ENCODE measurements at regions not wholly inside any gene's neighbourhood (a gene's known extent, or its start where the extent isn't known, plus 50 kb on each side); places are given as distances from the start of the nearest gene placed in this dataset.
"Not testable (repeated sequence)": the region's sequence is repeated elsewhere in the genome, so short reads cannot be mapped to it uniquely, and the experiment has no call there.

- DNase-seq: no peak
Measured at GRCh38 chr9:118670011-118670953, 699.0 kb downstream of the BRINP1 start.

GRCh38 chr9:118674942-118675341, 694.3 kb downstream of the BRINP1 start:
- no peak for DNase-seq

- not testable (repeated sequence) for DNase-seq
Measured at GRCh38 chr9:118677936-118678653, 691.1 kb downstream of the BRINP1 start.

- DNase-seq: no peak
Measured at GRCh38 chr9:118686959-118687358, 682.3 kb downstream of the BRINP1 start.

GRCh38 chr9:118689280-118689679, 680.0 kb downstream of the BRINP1 start:
- DNase-seq: no peak

- no peak for DNase-seq
Measured at GRCh38 chr9:118692613-118693012, 676.6 kb downstream of the BRINP1 start.

GRCh38 chr9:118693645-118694044, 675.6 kb downstream of the BRINP1 start:
- no peak for DNase-seq

GRCh38 chr9:118695249-118695648, 674.0 kb downstream of the BRINP1 start:
- DNase-seq: not testable (repeated sequence)

GRCh38 chr9:118701985-118702384, 667.2 kb downstream of the BRINP1 start:
- DNase-seq: no peak

GRCh38 chr9:118711843-118712242, 657.4 kb downstream of the BRINP1 start:
- no peak for DNase-seq

GRCh38 chr9:118721276-118721675, 648.0 kb downstream of the BRINP1 start:
- DNase-seq: no peak

GRCh38 chr9:118721923-118722322, 647.3 kb downstream of the BRINP1 start:
- DNase-seq: no peak

GRCh38 chr9:118729981-118730380, 639.3 kb downstream of the BRINP1 start:
- no peak for DNase-seq

GRCh38 chr9:118732998-118733397, 636.2 kb downstream of the BRINP1 start:
- no peak for DNase-seq

GRCh38 chr9:118734696-118735095, 634.5 kb downstream of the BRINP1 start:
- DNase-seq: no peak

- DNase-seq: no peak
Measured at GRCh38 chr9:118736406-118736805, 632.8 kb downstream of the BRINP1 start.

GRCh38 chr9:118751077-118751847, 618.0 kb downstream of the BRINP1 start:
- no peak for DNase-seq

GRCh38 chr9:118751848-118752223, 617.4 kb downstream of the BRINP1 start:
- no peak for DNase-seq

- DNase-seq: no peak
Measured at GRCh38 chr9:118761016-118761790, 608.0 kb downstream of the BRINP1 start.

GRCh38 chr9:118767571-118767970, 601.7 kb downstream of the BRINP1 start:
- DNase-seq: no peak

GRCh38 chr9:118782790-118783463, 586.3 kb downstream of the BRINP1 start:
- no peak for DNase-seq

GRCh38 chr9:118784033-118784432, 585.2 kb downstream of the BRINP1 start:
- no peak for DNase-seq

All from T-helper 2 cell (primary cell).